Erythroblast (primary cell): ENCODE measurements at regions not wholly inside any gene's neighbourhood (a gene's known extent, or its start where the extent isn't known, plus 50 kb on each side); places are given as distances from the start of the nearest gene placed in this dataset.

ENCODE experiments used
- GATA1 ChIP-seq: IDR thresholded peaks from 2 replicates; pipeline ENCODE4 v1.6.1; 2011; ENCODE audit warnings: low read depth, mild to moderate bottlenecking, control low read depth, low read length, moderate library complexity
- POLR2A ChIP-seq: IDR thresholded peaks from 2 replicates; pipeline ENCODE4 v1.6.1; 2011; ENCODE audit warnings: mild to moderate bottlenecking, low read length

DNA sequence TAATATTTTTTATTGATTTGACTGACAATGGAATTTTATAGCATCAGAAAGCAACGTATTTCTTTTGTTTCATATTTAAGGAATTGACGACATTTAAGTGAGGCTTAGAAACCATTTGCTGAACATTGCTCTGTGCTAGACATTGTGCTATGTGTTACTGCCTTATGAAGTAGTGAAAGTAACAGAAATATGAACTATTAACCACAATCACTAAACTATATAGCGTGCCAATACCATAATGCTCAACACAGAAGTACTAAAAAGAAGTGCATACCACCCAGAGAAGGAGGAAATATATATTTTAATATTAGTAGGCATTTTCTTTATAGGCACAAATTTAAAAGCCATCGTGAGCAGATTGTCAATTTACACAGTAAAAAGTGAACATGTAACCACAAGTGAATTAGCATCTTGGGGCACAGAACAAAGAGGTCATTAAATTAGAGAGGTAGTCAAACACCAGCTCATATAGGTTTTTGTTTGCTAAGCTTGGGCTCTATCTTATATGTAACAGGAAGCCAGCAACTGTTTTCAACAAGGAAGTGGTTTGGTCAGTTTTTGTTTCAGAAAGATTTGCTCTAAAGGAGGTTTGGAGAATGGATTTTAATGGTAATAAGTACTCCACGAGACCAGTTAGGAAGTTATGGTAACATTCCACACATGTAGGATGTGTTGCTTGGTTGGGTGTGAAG, 270.7 kb downstream of the GRXCR1 start:
- TF ChIP-seq POLR2A (no peak), GATA1 (no peak)
